ENCODE measurements at regions not wholly inside any gene's neighbourhood (a gene's known extent, or its start where the extent isn't known, plus 50 kb on each side); places are given as distances from the start of the nearest gene placed in this dataset.

DNA sequence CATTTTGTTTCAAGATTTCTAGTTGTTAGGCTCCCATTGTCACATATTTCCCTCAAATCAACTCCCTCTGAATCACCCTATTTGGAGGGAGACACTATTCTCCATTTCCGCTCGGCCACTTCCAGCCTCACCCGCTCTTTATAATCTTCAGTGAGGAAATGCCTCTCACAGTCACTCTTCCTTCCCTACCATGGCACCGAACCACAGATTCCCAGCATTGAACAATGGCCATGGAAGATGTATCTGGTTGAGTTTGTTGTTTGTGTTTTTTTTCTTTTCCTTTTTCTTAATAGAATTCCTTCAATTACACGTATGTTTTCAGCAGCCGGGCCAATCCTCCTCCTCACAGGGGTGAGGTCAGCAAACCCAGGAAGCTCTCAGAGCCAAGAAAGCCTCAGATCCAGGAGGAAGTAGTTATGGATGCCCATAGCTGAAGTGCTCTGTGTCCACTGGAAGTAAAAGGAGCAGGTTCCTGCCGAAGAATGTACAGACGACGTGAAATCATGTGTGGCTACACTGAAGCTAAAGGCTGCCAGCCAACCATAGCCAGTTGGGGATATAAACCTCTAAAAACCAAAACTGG lies 472.1 kb downstream of the FOXO1 start:
- DNase-seq (ENCODE audit: extremely low read depth in 1 of 4, low spot score in 3 of 4) (no peak), FAIRE-seq (no peak), ATAC-seq (no peak)
- Histone ChIP-seq H3K9me1 (ENCODE audit: control insufficient read depth, insufficient read depth, low read length) (no peaks in the 10 kb centered on the region), H2AFZ (ENCODE audit: low read depth, low read length) (no peak overlapping the region), H3K4me3 (no peak overlapping the region), H3K4me2 (ENCODE audit: insufficient read depth, low read length) (no peak overlapping the region), H3K27ac (ENCODE audit: extremely low read depth, low read depth, low read length) (no peak overlapping the region), H4K20me1 (replicated peaks; ENCODE audit: control insufficient read depth, insufficient read depth, low read length) (no peaks in the 10 kb centered on the region), H3K36me3 (ENCODE audit: control insufficient read depth, insufficient read depth, low read length) (no peaks in the 10 kb centered on the region), H3K9ac (ENCODE audit: insufficient read depth in 1 of 2, low read depth in 2 of 2, low read length in 2 of 2) (no peak overlapping the region), H3K9me3 (replicated peaks; ENCODE audit: control insufficient read depth, insufficient read depth, low read depth, low read length) (no peaks in the 10 kb centered on the region), H3K27me3 (ENCODE audit: control insufficient read depth in 2 of 2, insufficient read depth in 2 of 2, low read length in 2 of 2) (peaks cover 5 to 13% of the 10 kb centered on the region in 2 experiments; a peak in 3 of 5 replicates), H3K79me2 (ENCODE audit: control insufficient read depth, insufficient read depth, low read length) (no peaks in the 10 kb centered on the region), H3K4me1 (replicated peaks in 1 of 2; ENCODE audit: control insufficient read depth in 2 of 2, insufficient read depth in 2 of 2, low read length in 2 of 2) (no peaks in the 10 kb centered on the region)
- TF ChIP-seq HDAC3 (IDR thresholded peaks at IDR 0.05; ENCODE audit: borderline replicate concordance, partially characterized antibody) (no peak), PTTG1 (tag; IDR thresholded peaks at IDR 0.05; ENCODE audit: low read depth) (no peak), SLC30A9 (CRISPR knock-in tag; IDR thresholded peaks at IDR 0.05) (no peak), CBX5 (IDR thresholded peaks at IDR 0.05; ENCODE audit: borderline replicate concordance, low read depth) (no peak), JUN (IDR thresholded peaks at IDR 0.05; ENCODE audit: borderline replicate concordance, low read depth, low read length) (no peak), JUN (CRISPR knock-in tag; IDR thresholded peaks at IDR 0.05; ENCODE audit: borderline replicate concordance) (no peak), JUND (IDR thresholded peaks at IDR 0.05; ENCODE audit: borderline replicate concordance, low read depth, low read length) (no peak), JUND (tag; IDR thresholded peaks at IDR 0.05; ENCODE audit: borderline replicate concordance, low read depth, low read length) (no peak), ZNF444 (CRISPR knock-in tag; IDR thresholded peaks at IDR 0.05) (no peak), ZNF551 (CRISPR knock-in tag; IDR thresholded peaks at IDR 0.05) (no peak), GTF2A2 (tag; IDR thresholded peaks at IDR 0.05) (no peak), ZNF133 (CRISPR knock-in tag; IDR thresholded peaks at IDR 0.05) (no peak), ZNF232 (CRISPR knock-in tag; IDR thresholded peaks at IDR 0.05) (no peak), FOXP1 (CRISPR knock-in tag; IDR thresholded peaks at IDR 0.05) (no peak), POLR2A (conservative IDR thresholded peaks at IDR 0.05) (no peak)
- TF ChIP-seq, protein P1, sequence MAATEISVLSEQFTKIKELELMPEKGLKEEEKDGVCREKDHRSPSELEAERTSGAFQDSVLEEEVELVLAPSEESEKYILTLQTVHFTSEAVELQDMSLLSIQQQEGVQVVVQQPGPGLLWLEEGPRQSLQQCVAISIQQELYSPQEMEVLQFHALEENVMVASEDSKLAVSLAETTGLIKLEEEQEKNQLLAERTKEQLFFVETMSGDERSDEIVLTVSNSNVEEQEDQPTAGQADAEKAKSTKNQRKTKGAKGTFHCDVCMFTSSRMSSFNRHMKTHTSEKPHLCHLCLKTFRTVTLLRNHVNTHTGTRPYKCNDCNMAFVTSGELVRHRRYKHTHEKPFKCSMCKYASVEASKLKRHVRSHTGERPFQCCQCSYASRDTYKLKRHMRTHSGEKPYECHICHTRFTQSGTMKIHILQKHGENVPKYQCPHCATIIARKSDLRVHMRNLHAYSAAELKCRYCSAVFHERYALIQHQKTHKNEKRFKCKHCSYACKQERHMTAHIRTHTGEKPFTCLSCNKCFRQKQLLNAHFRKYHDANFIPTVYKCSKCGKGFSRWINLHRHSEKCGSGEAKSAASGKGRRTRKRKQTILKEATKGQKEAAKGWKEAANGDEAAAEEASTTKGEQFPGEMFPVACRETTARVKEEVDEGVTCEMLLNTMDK (IDR thresholded peaks at IDR 0.05; ENCODE audit: borderline replicate concordance, insufficient read depth, low read depth, low read length, poor library complexity, severe bottlenecking): no peak
- BruUV-seq (replicated peaks): no TSS peak
- WGBS (ENCODE audit: insufficient coverage, low coverage, missing lambda C conversion rate): 0% methylated on average over 9 of the region's 9 CpGs
- ChIA-PET POLR2A (no interaction called here), CTCF (ENCODE audit: low intra/inter-chr PET ratio) (no interaction called here)
- in situ Hi-C loops (cut with MboI): no loop called here
- intact Hi-C loops (cut with micrococcal nuclease): no loop called here
